ENCODE measurements at regions not wholly inside any gene's neighbourhood (a gene's known extent, or its start where the extent isn't known, plus 50 kb on each side); places are given as distances from the start of the nearest gene placed in this dataset.

GRCh38 chr18:7497081-7497480, 70.0 kb upstream of the PTPRM start:
- ChIA-PET POLR2A (no interaction called here), CTCF (no interaction called here)
- intact Hi-C loops (cut with micrococcal nuclease) = no loop called here
- Mint-ChIP-seq H3K27me3 (ENCODE audit: insufficient read depth, unreplicated experiment) (no peaks in the 10 kb centered on the region), H3K4me1 (ENCODE audit: insufficient read depth, unreplicated experiment) (no peaks in the 10 kb centered on the region), H3K27ac (ENCODE audit: low read depth, unreplicated experiment) (no peak overlapping the region), H3K36me3 (ENCODE audit: insufficient read depth, unreplicated experiment) (no peaks in the 10 kb centered on the region), H3K4me3 (ENCODE audit: unreplicated experiment) (no peak overlapping the region), H3K9me3 (ENCODE audit: unreplicated experiment) (no peaks in the 10 kb centered on the region)
- no peak for TF ChIP-seq CTCF (IDR thresholded peaks at IDR 0.05; ENCODE audit: unreplicated experiment)
- no TSS peak for BruUV-seq (replicated peaks)
- DNase-seq (ENCODE audit: unreplicated experiment) = no peak

GRCh38 chr18:7511106-7511505, 56.0 kb upstream of the PTPRM start:
- Mint-ChIP-seq H3K4me1 (ENCODE audit: insufficient read depth, unreplicated experiment) (no peaks in the 10 kb centered on the region), H3K27me3 (ENCODE audit: insufficient read depth, unreplicated experiment) (peaks cover 14% of the 10 kb centered on the region), H3K36me3 (ENCODE audit: insufficient read depth, unreplicated experiment) (no peaks in the 10 kb centered on the region), H3K27ac (ENCODE audit: low read depth, unreplicated experiment) (no peak overlapping the region), H3K4me3 (ENCODE audit: unreplicated experiment) (no peak overlapping the region), H3K9me3 (ENCODE audit: unreplicated experiment) (no peaks in the 10 kb centered on the region)
- ChIA-PET CTCF (no interaction called here), POLR2A (interaction anchor here (0.5 kb wide), 1 partner anchor 143 kb away, joined by 4 read pairs; no protein-coding TSS in a partner anchor)
- intact Hi-C loops (cut with micrococcal nuclease) = no loop called here
- TF ChIP-seq CTCF (IDR thresholded peaks at IDR 0.05; ENCODE audit: unreplicated experiment) = no peak
- BruUV-seq (replicated peaks) = no TSS peak
- no peak for DNase-seq (ENCODE audit: unreplicated experiment)

GRCh38 chr18:7512348-7512747, 54.8 kb upstream of the PTPRM start:
- Mint-ChIP-seq H3K36me3 (ENCODE audit: insufficient read depth, unreplicated experiment) (no peaks in the 10 kb centered on the region), H3K9me3 (ENCODE audit: unreplicated experiment) (no peaks in the 10 kb centered on the region), H3K27ac (ENCODE audit: low read depth, unreplicated experiment) (no peak overlapping the region), H3K27me3 (ENCODE audit: insufficient read depth, unreplicated experiment) (peaks cover 2% of the 10 kb centered on the region), H3K4me1 (ENCODE audit: insufficient read depth, unreplicated experiment) (no peaks in the 10 kb centered on the region), H3K4me3 (ENCODE audit: unreplicated experiment) (no peak overlapping the region)
- ChIA-PET POLR2A (interaction anchor here (1.1 kb wide), 1 partner anchor 16 kb away, joined by 3 read pairs; no protein-coding TSS in a partner anchor), CTCF (no interaction called here)
- no peak for DNase-seq (ENCODE audit: unreplicated experiment)
- no peak for TF ChIP-seq CTCF (IDR thresholded peaks at IDR 0.05; ENCODE audit: unreplicated experiment)
- BruUV-seq (replicated peaks) = no TSS peak
- intact Hi-C loops (cut with micrococcal nuclease) = no loop called here

- Mint-ChIP-seq H3K36me3 (ENCODE audit: insufficient read depth, unreplicated experiment) (no peaks in the 10 kb centered on the region), H3K4me1 (ENCODE audit: insufficient read depth, unreplicated experiment) (no peaks in the 10 kb centered on the region), H3K27me3 (ENCODE audit: insufficient read depth, unreplicated experiment) (no peaks in the 10 kb centered on the region), H3K9me3 (ENCODE audit: unreplicated experiment) (no peaks in the 10 kb centered on the region), H3K4me3 (ENCODE audit: unreplicated experiment) (no peak overlapping the region), H3K27ac (ENCODE audit: low read depth, unreplicated experiment) (no peak overlapping the region)
- no peak for TF ChIP-seq CTCF (IDR thresholded peaks at IDR 0.05; ENCODE audit: unreplicated experiment)
- intact Hi-C loops (cut with micrococcal nuclease) = no loop called here
- BruUV-seq (replicated peaks) = no TSS peak
- no peak for DNase-seq (ENCODE audit: unreplicated experiment)
- ChIA-PET CTCF (no interaction called here), POLR2A (interaction anchor here (1.1 kb wide), 1 partner anchor 17 kb away, joined by 3 read pairs; no protein-coding TSS in a partner anchor)
These were observed 54.1 kb upstream of the PTPRM start for GRCh38 chr18:7512990-7513389.
